ENCODE measurements at regions not wholly inside any gene's neighbourhood (a gene's known extent, or its start where the extent isn't known, plus 50 kb on each side); places are given as distances from the start of the nearest gene placed in this dataset.

DNA sequence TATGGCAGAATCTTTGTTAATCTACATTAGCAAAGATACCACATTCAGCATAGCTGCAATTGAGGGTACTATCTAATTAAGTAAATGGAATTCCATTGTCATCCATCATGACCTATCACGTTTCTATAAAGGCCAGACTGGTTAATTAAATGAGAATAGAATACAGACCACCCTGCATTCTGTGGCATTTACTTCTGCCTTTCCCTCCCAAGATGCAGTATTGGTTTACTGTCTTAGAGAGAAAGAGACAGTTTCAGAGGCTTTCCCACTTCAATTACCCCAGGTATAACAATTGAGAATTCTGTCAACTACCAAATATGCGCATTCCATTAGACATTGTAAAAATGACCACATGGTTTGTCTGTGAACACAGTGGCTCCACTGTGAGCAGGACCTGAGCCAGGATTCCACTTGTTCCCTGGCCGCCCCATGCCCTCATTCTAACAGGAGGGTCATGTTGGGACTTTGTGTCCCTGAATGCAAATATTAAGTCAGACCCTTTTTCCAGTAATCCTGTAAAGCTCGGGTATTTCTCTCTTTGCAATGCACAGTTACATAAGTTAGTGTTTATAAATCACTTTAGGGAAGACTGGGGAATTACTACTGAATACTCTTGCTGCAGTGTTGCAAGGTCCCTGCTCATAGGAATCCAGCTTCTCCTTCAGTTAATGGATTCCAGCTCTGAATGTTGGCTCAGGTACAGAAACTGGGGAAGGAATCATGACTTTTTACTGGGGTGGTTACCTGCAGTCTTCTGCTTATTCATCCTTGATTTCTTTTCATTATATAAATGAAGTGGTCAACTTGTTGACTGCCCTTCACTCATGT lies 261.0 kb downstream of the PDGFC start:
- H3K4me3 ChIP-seq (ENCODE audit: low read length): no peak overlapping the region
- H3K27me3 ChIP-seq (ENCODE audit: control insufficient read depth, insufficient read depth, low read length): no peaks in the 10 kb centered on the region
- no peak overlapping the region for H3K27ac ChIP-seq (ENCODE audit: low read length)
- WGBS (ENCODE audit: insufficient coverage, low lambda C conversion rate): 83% methylated on average over 1 of the region's 4 CpGs
- no peak for DNase-seq
- H3K9me3 ChIP-seq (ENCODE audit: control insufficient read depth, low read depth, low read length): no peaks in the 10 kb centered on the region
- no peaks in the 10 kb centered on the region for H3K4me1 ChIP-seq (ENCODE audit: control insufficient read depth, insufficient read depth, low read length)
- H3K36me3 ChIP-seq (ENCODE audit: control insufficient read depth, insufficient read depth, low read length): no peaks in the 10 kb centered on the region

DNA sequence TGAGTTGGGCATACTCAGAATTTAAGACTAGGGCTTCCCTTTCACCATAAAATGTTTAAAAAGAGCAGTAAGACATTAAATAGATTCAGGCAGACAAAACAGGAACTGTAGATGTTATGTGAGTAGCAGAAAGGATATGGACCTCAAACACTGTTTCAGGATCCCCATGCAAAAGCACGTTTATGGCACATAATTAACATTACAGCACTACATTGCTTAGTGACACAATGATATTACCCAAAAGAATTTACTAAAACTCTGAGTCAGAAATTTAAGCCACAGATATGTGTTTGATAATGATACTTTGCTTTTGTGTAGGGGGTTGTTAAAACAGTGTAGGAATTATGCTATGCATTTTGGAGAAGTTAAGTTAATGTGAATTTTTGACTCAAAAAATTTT lies 266.3 kb downstream of the PDGFC start:
- no CpG with 5 or more reads among the region's 1 CpG for WGBS (ENCODE audit: insufficient coverage, low lambda C conversion rate)

DNA sequence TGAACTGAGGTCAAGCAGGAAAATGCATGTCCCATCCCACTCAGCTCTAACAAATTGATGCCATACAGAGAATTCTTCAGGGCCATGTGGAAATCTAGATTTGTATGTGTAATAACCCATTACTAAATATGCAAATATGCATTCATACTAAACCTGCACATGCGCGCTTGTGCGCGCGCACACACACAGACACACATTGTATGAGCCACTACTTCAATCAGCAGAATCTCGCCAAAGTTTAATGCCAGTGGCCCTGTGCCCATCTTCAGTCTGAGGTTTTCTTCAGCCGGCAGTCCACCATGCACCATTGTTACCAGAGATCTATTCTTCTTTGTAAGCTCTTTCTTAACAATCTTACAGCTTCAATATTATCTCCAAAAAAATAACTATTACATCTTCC lies 276.4 kb downstream of the PDGFC start:
- Histone ChIP-seq H3K27me3 (ENCODE audit: control insufficient read depth, insufficient read depth, low read length) (no peaks in the 10 kb centered on the region), H3K27ac (ENCODE audit: low read length) (no peak overlapping the region), H3K36me3 (ENCODE audit: control insufficient read depth, insufficient read depth, low read length) (no peaks in the 10 kb centered on the region), H3K4me3 (ENCODE audit: low read length) (no peak overlapping the region), H3K9me3 (ENCODE audit: control insufficient read depth, low read depth, low read length) (no peaks in the 10 kb centered on the region), H3K4me1 (ENCODE audit: control insufficient read depth, insufficient read depth, low read length) (no peaks in the 10 kb centered on the region)
- DNase-seq: no peak
- 96% methylated on average over 5 of the region's 7 CpGs for WGBS (ENCODE audit: insufficient coverage, low lambda C conversion rate)

More for the DNA sequence above, 266.3 kb downstream of the PDGFC start:
- Histone ChIP-seq H3K27me3 (ENCODE audit: control insufficient read depth, insufficient read depth, low read length) (no peaks in the 10 kb centered on the region), H3K36me3 (ENCODE audit: control insufficient read depth, insufficient read depth, low read length) (no peaks in the 10 kb centered on the region), H3K4me1 (ENCODE audit: control insufficient read depth, insufficient read depth, low read length) (no peaks in the 10 kb centered on the region), H3K9me3 (ENCODE audit: control insufficient read depth, low read depth, low read length) (no peaks in the 10 kb centered on the region), H3K27ac (ENCODE audit: low read length) (no peak overlapping the region), H3K4me3 (ENCODE audit: low read length) (no peak overlapping the region)
- no peak for DNase-seq

DNA sequence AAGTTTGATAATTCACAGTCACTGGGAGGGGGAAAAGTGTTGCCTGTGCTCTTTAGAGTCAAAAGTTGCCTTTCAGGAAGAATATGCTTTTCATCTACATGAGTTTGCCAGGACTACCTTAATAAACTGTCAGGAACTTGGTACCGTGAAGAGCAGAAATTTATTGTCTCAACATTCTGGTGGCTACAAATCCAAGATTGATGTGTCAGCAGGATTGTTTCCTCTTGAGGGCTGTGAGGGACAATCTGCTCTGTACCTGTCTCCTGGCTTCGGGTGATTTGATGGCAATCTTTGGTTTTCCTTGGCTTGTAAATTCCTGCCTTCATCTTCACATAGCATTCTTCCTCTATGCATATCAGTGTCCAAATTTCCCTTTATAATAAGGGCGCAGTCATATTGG lies 277.2 kb downstream of the PDGFC start:
- DNase-seq: no peak
- Histone ChIP-seq H3K4me1 (ENCODE audit: control insufficient read depth, insufficient read depth, low read length) (no peaks in the 10 kb centered on the region), H3K27ac (ENCODE audit: low read length) (no peak overlapping the region), H3K27me3 (ENCODE audit: control insufficient read depth, insufficient read depth, low read length) (no peaks in the 10 kb centered on the region), H3K9me3 (ENCODE audit: control insufficient read depth, low read depth, low read length) (no peaks in the 10 kb centered on the region), H3K36me3 (ENCODE audit: control insufficient read depth, insufficient read depth, low read length) (no peaks in the 10 kb centered on the region), H3K4me3 (ENCODE audit: low read length) (no peak overlapping the region)
- WGBS (ENCODE audit: insufficient coverage, low lambda C conversion rate): no CpG with 5 or more reads among the region's 3 CpGs

DNA sequence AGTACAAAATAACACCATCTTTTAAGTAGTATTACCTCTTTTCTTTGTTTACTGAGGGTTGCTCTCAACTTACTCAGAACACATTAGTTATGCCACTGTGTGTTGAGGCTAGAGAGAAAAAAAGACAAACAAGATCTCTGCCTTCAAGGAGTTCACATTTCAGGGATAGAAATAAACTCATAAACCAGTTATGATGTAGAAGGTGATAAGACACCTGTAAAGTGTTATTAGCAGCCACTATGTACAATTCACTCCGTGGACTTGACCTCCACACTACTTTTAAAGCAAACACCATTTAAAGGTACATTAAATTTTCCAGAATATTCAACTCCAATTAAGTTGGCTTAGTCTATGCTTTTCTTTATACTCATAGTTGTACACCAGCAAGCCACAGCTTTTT lies 278.0 kb downstream of the PDGFC start:
- no CpG with 5 or more reads among the region's 1 CpG for WGBS (ENCODE audit: insufficient coverage, low lambda C conversion rate)
- Histone ChIP-seq H3K27me3 (ENCODE audit: control insufficient read depth, insufficient read depth, low read length) (no peaks in the 10 kb centered on the region), H3K36me3 (ENCODE audit: control insufficient read depth, insufficient read depth, low read length) (no peaks in the 10 kb centered on the region), H3K4me3 (ENCODE audit: low read length) (no peak overlapping the region), H3K4me1 (ENCODE audit: control insufficient read depth, insufficient read depth, low read length) (no peaks in the 10 kb centered on the region), H3K27ac (ENCODE audit: low read length) (no peak overlapping the region), H3K9me3 (ENCODE audit: control insufficient read depth, low read depth, low read length) (no peaks in the 10 kb centered on the region)
- no peak for DNase-seq

DNA sequence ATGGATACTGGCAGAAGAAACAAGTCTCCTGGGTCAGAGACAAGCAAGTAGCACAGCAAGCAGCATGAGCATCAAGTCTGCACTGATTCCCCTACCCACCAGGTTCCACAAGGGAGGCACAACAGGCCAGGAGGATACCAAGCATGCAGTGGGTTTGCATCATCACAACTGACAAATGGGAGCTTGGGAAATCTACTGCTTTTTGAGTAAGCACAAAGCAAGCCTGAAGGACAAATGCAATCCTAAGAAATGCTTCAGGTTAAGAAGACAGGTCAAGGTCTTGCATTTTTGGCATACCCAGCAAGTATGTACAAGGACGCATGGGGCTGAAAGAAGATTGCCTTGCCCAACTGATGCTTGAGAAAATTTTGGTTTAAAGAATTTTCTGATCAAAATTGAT lies 279.6 kb downstream of the PDGFC start:
- no peaks in the 10 kb centered on the region for H3K27me3 ChIP-seq (ENCODE audit: control insufficient read depth, insufficient read depth, low read length)

DNA sequence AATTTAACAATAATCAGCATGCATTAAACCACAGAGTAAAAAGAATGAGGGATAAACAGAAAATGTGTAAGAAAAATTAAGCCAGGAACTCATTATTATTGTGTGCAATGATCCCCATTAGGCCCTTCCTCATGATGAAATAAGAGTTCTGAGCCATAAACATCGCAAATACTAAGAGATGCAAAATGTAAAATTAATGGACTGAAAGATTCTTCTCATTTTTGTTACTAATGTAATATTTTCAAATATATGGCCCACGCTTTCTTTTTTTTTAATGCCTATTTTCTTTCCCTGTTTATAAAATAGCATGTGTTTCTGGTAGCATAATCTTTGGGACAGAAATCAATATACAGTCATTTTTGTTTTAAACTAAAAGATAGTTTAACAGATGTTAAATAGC lies 281.0 kb downstream of the PDGFC start:
- no peak for DNase-seq
- Histone ChIP-seq H3K4me3 (ENCODE audit: low read length) (no peak overlapping the region), H3K27me3 (ENCODE audit: control insufficient read depth, insufficient read depth, low read length) (no peaks in the 10 kb centered on the region), H3K36me3 (ENCODE audit: control insufficient read depth, insufficient read depth, low read length) (no peaks in the 10 kb centered on the region), H3K9me3 (ENCODE audit: control insufficient read depth, low read depth, low read length) (no peaks in the 10 kb centered on the region), H3K4me1 (ENCODE audit: control insufficient read depth, insufficient read depth, low read length) (no peaks in the 10 kb centered on the region), H3K27ac (ENCODE audit: low read length) (no peak overlapping the region)
- WGBS (ENCODE audit: insufficient coverage, low lambda C conversion rate): 96% methylated on average over 2 of the region's 2 CpGs

More for the DNA sequence above, 279.6 kb downstream of the PDGFC start:
- Histone ChIP-seq H3K36me3 (ENCODE audit: control insufficient read depth, insufficient read depth, low read length) (no peaks in the 10 kb centered on the region), H3K9me3 (ENCODE audit: control insufficient read depth, low read depth, low read length) (no peaks in the 10 kb centered on the region), H3K27ac (ENCODE audit: low read length) (no peak overlapping the region), H3K4me1 (ENCODE audit: control insufficient read depth, insufficient read depth, low read length) (no peaks in the 10 kb centered on the region), H3K4me3 (ENCODE audit: low read length) (no peak overlapping the region)
- no peak for DNase-seq
- WGBS (ENCODE audit: insufficient coverage, low lambda C conversion rate): no CpG with 5 or more reads among the region's 1 CpG

DNA sequence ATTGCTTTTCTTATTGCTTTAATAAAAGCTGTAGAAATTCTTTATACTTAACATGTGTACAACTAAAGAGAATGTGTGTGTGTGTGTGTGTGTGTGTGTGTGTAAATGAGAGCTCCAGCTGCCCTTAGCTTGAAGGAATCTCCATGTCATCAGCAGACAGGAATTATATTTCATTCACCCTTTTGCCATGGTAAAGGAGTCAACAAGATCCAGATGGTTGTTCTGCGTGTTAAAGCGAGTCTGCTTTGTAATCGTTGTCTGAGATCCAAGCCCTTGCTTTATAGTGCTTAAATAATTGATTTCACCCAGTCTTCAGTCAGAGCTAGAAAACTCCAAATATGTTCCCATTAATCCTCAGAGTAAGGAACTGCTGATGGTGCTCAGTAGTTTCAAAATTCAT lies 285.5 kb downstream of the PDGFC start:
- Histone ChIP-seq H3K36me3 (ENCODE audit: control insufficient read depth, insufficient read depth, low read length) (no peaks in the 10 kb centered on the region), H3K9me3 (ENCODE audit: control insufficient read depth, low read depth, low read length) (no peaks in the 10 kb centered on the region), H3K27ac (ENCODE audit: low read length) (no peak overlapping the region), H3K4me3 (ENCODE audit: low read length) (no peak overlapping the region), H3K27me3 (ENCODE audit: control insufficient read depth, insufficient read depth, low read length) (no peaks in the 10 kb centered on the region), H3K4me1 (ENCODE audit: control insufficient read depth, insufficient read depth, low read length) (no peaks in the 10 kb centered on the region)
- no CpG with 5 or more reads among the region's 3 CpGs for WGBS (ENCODE audit: insufficient coverage, low lambda C conversion rate)
- no peak for DNase-seq

DNA sequence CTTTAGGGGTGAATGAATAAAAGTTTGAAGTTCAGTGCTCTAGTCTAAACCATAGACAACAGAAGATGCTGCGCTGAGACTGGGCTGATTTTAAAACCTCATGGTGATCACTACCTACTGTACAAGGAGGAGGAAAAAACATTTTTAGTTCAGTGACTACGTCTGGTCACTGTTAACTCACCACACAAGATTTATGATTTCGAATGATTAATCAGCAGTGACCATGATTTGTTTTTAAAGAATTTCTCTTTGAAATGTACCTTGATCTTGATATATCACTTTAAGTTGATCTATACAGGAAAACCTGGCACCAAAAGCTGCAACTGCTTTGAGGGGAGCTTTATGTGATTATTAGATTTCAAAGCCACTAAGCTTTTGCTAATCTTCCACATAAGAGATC lies 286.3 kb downstream of the PDGFC start:
- no peaks in the 10 kb centered on the region for H3K9me3 ChIP-seq (ENCODE audit: control insufficient read depth, low read depth, low read length)

DNA sequence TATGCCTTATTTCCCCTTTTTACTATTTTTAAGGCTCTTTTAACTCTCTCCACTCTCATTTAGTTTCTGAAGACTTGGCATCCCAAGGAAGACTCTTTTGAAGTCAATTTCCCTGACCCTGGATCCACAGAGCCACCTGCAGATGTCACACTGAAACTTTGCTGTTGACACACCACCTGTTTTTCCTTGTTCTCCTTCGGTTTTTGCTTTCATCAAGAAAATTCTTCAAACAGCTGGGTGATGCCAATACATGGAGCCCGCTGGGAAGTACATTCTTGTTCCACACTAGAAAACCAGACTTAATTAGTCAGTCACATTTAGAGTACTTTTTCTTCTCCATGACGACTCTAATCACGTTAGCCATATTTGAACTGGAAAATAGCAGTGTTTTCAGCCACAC lies 293.9 kb downstream of the PDGFC start:
- H3K4me1 ChIP-seq (ENCODE audit: control insufficient read depth, insufficient read depth, low read length): no peaks in the 10 kb centered on the region
- no peak for DNase-seq
- 17% methylated on average over 1 of the region's 4 CpGs for WGBS (ENCODE audit: insufficient coverage, low lambda C conversion rate)
- no peak overlapping the region for H3K4me3 ChIP-seq (ENCODE audit: low read length)
- no peaks in the 10 kb centered on the region for H3K27me3 ChIP-seq (ENCODE audit: control insufficient read depth, insufficient read depth, low read length)
- no peaks in the 10 kb centered on the region for H3K36me3 ChIP-seq (ENCODE audit: control insufficient read depth, insufficient read depth, low read length)
- no peak overlapping the region for H3K27ac ChIP-seq (ENCODE audit: low read length)
- H3K9me3 ChIP-seq (ENCODE audit: control insufficient read depth, low read depth, low read length): no peaks in the 10 kb centered on the region

More for the DNA sequence above, 286.3 kb downstream of the PDGFC start:
- H3K27me3 ChIP-seq (ENCODE audit: control insufficient read depth, insufficient read depth, low read length): no peaks in the 10 kb centered on the region
- H3K27ac ChIP-seq (ENCODE audit: low read length): no peak overlapping the region
- 81% methylated on average over 3 of the region's 3 CpGs for WGBS (ENCODE audit: insufficient coverage, low lambda C conversion rate)
- no peak overlapping the region for H3K4me3 ChIP-seq (ENCODE audit: low read length)
- H3K4me1 ChIP-seq (ENCODE audit: control insufficient read depth, insufficient read depth, low read length): no peaks in the 10 kb centered on the region
- no peak for DNase-seq
- H3K36me3 ChIP-seq (ENCODE audit: control insufficient read depth, insufficient read depth, low read length): no peaks in the 10 kb centered on the region

DNA sequence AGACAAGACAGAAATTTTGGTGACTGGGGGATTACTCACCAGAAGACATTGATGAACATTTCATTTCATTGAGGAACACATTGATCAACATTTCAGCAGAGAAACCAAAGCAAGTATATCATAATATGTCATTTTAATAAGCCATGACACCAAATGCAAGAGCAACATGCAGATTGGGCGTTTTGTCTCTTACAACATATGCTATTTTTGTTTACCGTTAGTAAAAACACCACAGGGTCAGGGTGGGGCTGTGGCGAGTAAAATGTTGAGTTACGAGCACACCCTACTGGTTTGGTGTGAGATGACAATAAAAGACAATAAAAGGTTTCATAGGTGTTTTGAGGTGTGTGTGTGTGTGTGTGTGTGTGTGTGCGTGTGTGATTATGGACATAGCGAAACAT lies 294.5 kb downstream of the PDGFC start:
- Histone ChIP-seq H3K36me3 (ENCODE audit: control insufficient read depth, insufficient read depth, low read length) (no peaks in the 10 kb centered on the region), H3K9me3 (ENCODE audit: control insufficient read depth, low read depth, low read length) (no peaks in the 10 kb centered on the region), H3K27me3 (ENCODE audit: control insufficient read depth, insufficient read depth, low read length) (no peaks in the 10 kb centered on the region), H3K4me1 (ENCODE audit: control insufficient read depth, insufficient read depth, low read length) (no peaks in the 10 kb centered on the region), H3K4me3 (ENCODE audit: low read length) (no peak overlapping the region), H3K27ac (ENCODE audit: low read length) (no peak overlapping the region)
- no peak for DNase-seq
- no CpG with 5 or more reads among the region's 6 CpGs for WGBS (ENCODE audit: insufficient coverage, low lambda C conversion rate)

All from large intestine (tissue), 3 donors.